ENCODE measurements at regions not wholly inside any gene's neighbourhood (a gene's known extent, or its start where the extent isn't known, plus 50 kb on each side); places are given as distances from the start of the nearest gene placed in this dataset.

DNA sequence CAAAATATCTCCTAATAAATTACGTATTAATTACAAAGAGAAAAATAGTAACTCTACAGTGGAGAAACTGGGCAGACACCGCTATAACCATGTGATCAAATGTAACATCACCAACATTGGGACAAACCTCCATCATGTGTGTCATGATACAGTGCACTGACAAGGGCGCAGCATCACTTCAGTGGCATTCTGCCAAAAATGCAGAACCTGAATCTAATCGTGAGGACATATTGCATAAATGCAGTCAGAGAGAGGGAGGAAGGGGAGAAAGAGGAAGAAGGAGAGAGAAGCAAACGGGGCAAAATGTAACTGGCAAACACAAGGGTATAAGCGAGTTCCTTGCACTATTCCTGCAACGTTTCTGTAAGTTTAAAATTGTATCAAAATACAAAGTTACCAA, 74.2 kb upstream of the MARCHF10 start:
- DNase-seq (ENCODE audit: low read depth), result no peak

DNA sequence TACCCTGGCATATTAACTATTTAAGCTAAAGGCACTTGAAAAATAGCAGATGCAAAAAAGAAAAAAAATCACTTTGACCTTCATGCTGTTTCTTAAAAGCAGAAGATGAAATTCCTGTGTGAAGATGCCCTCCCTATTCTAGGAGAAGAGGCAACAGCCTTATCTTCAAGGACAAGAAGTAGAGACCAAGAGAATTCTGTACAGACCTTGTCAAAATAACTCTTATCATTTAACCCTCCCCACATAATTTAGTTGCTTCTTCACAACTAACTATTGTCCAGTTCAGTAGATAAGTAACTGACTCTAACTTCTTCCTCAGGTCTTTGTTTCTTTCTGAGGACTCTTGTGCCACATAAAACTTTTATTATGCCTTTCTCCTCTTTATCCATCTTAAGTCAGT, 72.0 kb upstream of the MARCHF10 start:
- no peak for DNase-seq (ENCODE audit: low read depth)

DNA sequence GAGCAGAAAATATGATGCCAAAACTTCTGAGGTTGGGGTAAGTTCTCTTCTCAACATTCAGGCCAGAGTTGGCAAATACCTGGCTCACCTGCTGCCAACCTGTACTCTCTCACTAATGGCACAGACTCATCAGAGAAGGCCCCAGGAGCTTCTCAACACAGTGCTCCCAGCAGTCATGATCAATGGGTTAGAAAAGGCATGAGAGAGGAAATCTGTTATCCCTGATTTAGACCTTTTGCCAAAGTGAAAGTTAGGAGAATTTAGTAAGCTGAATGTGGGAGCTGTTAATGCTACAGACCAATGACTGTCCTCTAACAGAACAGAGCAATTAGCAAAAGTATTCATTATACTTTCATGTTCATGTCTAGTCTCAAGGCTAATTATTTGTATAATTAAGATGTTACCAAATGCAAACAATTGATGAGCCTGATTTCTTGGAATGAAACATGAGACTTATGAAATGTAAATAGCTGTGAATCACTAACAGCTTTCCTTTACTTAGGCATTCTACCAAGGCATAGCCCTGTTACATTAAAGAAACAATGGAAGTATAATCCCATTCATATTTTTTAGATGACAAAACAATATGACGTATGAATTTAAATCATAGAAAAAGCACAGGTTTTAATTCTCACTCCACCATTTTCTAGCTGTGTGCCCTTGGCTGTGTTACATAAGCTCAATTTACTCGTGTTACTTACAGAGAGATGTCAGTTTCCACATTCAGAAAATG, 68.7 kb upstream of the MARCHF10 start:
- DNase-seq (ENCODE audit: low read depth), result no peak

DNA sequence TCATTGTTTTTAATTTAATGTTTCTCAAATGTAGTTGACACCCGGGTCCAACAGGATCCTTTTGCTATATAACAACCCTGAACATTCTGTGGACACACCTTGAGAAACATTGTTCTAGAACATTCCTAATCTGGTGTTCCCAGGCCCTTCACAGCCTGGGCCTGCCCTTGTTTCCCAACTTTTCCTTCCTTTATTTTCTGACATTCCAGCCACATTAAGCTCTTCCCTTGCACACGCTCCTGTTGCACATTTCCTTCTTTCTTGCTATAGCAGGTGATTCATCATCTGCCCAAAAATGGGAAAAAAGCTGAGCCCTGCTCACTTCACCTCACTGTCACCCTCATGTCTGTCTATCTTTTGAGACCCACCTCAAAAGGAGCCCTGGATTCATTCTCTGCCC, 67.9 kb upstream of the MARCHF10 start:
- DNase-seq (ENCODE audit: low read depth), result no peak

DNA sequence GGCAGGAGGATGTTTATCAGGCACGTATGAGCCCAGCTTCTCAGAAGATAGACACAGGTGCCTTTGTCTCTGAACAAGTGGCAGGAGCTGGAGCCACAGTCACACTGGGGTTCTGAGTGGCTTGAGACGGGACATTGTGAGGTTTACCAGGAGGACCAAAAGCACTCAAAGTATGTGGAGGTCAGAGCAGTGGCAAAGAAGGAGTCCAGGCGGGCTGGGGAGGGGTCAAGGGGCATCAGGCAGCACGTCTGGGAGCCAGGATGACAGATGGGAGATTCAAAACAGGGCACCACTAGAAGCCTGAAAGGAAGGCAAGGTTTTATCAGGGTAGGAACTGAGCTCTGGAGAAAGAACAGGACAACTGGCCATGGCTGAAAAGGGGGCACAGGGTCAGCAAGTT, 67.2 kb upstream of the MARCHF10 start:
- DNase-seq (ENCODE audit: low read depth), result no peak

DNA sequence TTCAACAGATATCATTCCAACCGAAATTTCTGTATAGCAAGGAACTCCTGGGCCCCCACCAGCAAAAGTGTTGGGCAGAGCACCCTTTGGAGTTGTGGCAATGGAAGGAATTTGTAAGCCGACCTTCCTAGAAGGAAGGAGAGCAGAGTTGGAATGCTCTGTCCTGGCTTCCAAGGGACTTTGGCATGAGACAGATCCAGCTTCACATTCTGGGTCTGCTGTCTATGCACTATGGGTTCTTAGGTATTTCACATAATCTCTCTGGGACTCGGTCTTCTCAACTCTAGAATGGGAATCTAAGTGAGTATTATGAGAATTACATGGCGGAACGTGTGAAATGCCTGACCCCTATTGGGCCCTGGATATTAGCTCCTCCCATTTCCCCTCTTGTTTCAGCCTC, 63.2 kb upstream of the MARCHF10 start:
- no peak for DNase-seq (ENCODE audit: low read depth)

DNA sequence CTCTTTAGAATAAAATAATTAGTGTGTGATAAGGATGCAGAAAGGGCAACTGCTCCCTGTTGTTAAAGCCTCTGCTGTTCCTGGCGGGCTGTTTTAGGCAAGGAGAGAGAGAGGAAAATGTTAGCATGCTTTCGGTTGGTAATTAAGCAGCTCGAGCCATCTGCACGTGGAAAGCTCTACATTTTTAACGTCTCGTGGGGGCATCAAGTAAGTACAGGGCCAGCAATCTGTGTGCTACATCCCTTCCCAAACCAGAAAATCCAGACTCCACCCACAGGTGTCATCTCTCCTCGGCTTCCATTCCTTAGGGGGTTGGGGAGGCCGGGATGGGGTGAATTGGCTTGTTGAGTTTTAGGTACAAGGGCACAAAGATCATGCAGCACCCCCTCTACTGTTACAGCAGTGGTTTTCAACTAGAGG, 62.4 kb upstream of the MARCHF10 start:
- DNase-seq (ENCODE audit: low read depth), result no peak

DNA sequence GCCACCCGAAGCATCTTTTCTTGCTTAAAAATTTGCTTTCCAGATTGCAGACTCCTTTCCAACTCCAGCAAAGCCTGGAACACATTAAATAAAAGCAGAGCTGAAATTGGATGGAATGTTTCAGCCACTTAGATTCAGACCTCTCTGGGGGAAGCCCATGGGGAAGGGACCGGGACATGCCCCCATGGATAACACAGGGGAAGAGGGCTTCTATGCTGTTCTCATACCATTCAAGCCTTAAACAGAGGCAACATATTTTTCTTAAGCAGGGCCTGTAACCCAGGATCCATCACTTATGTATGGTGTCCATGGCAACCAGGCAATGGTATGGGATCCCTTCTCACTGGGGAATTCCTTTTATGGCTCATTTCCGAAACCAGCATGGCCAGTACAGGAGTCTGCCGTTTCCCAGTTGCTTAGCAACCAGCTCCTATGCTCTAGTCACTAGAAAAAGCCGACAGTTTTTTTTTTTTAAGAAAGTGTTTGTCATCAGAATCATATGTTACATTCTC, 62.0 kb upstream of the MARCHF10 start:
- peak; percentile 70 for DNase-seq (ENCODE audit: low read depth)

DNA sequence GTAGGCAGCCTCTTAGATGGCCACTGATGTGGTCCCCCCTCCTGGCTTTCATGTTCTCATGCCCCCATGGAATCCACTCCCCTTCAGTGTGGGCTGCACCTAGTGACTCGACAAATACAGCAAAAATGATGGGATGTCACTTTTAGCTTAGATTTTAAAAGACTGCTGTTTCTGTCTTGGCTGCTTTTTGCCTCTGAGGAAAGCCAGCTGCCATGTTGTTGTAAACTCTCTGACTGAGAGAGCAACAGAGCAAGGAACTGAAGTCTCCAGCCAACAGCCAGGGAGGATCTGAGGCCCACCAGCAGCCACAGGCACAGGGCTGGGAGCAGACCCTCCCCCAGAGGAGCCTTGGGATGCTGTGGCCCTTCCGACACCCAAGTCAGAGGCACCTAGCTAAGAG, 60.6 kb upstream of the MARCHF10 start:
- DNase-seq (ENCODE audit: low read depth), result no peak

DNA sequence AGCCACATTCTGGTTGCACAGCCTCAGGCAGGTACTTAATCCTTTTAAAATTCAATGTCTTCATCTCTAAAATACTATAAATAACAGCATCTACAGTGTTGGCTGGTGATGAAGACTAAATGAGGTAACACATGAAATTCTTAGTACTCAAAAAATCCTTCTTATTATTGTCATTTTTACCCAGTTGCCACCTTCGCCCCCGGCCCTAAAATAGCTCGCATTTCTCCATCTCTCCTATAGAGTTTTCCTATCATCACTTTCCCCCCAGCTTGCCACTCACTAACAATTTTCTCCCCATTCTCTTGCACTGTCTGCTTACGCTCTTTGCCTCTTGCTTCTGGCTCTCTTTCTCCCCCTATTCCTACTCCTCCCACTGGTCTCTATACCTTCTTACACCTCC, 59.9 kb upstream of the MARCHF10 start:
- no peak for DNase-seq (ENCODE audit: low read depth)

DNA sequence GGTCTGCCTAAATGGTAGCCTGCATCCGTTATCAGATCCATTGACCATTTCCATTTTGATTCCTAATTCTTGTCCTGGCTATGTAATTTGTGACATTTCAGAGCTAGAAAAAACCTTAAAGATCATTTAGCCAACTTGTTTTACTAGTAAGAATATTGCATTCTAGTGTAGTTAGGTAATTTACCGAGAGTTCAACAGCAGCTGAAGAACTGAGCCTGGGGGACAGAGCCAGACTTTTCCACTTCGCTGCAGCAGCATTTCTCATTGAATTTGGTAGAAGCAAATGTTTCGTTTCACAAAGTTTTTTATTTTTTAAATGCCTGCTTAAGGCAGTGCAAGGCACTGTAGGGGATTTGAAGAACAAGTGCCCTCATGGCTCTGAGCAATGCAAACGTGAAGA, 59.2 kb upstream of the MARCHF10 start:
- DNase-seq (ENCODE audit: low read depth), result no peak

DNA sequence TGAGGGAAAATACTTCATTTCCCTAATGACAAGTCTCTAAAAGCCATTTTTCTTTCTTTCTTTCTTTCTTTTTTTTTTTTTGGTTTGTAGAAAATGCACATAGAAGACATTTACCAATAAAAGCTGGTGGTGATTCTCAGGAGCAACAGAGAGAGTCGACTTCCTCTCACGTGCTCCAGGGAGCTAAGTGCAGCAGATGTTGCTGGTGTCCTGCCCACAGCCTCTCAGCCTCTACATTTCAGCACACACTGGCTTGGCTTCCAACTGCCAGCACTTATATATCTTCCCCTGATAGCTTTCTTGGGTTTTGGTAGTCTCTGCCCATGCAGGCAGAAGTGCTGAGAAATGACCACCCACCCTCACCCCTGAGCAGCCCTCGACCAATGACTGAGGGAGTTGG, 58.4 kb upstream of the MARCHF10 start:
- DNase-seq (ENCODE audit: low read depth), result no peak

DNA sequence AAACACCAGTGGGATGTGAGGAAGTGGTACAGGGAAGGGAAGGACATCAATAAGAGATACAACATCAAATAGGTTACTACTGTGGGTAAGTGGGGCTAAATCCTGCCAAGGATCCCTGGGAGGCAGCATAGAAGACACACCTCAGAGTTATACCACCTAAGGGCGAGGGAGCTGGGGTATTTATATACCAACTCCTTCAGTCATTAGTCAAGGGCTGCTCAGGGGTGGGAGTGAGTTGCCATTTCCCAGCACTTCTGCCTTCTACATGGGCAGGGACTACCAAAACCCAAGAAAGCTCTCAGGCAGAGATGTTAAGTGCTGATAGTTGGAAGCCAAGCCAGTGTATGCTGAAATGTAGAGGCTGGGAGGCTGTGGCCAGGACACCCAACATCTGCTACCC, 57.5 kb upstream of the MARCHF10 start:
- no peak for DNase-seq (ENCODE audit: low read depth)

DNA sequence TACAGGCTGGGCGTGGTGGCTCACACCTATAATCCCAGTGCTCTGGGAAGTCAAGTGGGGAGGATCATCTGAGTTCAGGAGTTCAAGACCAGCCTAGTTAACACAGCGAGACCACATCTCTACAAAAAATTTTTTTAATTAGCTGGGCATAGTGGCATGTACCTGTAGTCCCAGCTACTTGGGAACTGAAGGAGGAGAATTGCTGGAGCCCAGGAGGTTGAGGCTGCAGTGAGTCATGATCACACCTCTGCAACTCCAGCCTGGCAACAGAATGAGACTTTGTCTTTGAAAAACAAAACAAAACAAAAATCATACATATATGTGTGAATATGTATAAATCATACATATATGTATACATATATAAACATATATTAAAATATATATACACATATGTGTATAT, 54.1 kb upstream of the MARCHF10 start:
- DNase-seq (ENCODE audit: low read depth), result no peak

DNA sequence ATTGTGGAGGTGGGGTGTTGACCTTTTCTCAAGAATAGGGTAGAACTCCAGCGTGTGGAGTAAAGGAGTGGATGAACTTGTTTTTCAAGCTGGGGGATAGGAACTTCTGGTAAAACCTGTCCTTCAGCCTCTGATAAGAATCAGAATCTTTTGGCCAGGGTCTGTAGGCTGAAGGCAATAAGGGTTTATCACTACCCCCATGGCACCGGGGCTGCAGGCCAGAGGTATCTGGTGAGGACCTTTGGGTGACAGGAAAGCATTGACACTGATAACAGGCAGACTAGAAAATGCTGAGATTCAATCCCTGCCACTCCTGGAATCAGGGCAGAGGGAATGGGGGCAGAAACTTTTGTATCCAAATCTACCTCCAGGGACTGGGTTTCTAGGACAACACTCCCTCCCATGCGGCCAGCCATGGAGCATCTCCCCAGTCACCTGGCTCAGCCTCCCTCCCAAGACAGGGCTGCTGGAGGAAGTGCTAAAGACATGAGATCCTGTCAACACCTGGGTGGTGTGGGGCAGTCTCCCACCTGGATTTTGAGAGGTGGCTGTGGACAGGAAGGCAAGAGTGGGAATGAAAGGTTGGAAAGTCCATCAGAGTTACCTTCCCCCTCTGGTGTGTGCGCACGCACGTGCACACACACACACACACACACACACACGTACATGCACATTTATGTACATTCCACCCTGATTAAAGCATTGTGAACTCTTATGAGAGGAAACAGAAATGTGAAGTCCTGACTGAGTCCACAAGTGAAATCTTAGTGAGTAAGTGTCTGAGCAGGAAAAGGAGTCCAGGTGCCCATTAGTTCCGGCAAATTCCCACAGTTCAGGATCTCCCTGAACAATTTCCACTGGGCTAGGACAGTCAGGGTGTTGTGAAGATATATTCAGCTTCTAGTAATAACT, 53.1 kb upstream of the MARCHF10 start:
- no peak for DNase-seq (ENCODE audit: low read depth)

DNA sequence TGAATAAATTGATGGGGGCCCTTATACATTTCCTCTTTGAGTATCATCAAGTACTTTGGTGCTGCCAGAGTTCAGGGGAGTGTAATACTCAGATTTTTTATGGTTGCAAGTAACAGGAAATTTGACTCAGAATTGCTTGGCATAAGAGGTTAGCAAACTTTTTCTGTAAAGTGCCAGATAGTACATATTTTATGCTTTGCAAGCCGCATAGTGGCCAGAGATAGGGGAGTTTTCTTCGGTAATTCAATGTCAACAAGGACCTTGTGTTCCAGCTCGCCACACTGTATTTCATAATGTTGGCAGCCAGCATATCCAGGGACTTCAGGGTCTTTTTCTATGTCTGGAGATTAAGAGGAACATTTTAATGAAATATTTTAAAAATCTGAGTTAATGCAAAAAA, 51.0 kb upstream of the MARCHF10 start:
- peak; percentile 27 for DNase-seq (ENCODE audit: low read depth)

Measured in fibroblast of the conjunctiva (primary cell).